GM23248 (cell line): ENCODE measurements at regions not wholly inside any gene's neighbourhood (a gene's known extent, or its start where the extent isn't known, plus 50 kb on each side); places are given as distances from the start of the nearest gene placed in this dataset.
"Not testable (repeated sequence)": the region's sequence is repeated elsewhere in the genome, so short reads cannot be mapped to it uniquely, and the experiment has no call there.

Source experiments
- DNase-seq: peaks from one replicate; pipeline ENCODE4 v3.0.0-alpha.2; 2015
- H2AFZ ChIP-seq: fragments of 200-600 bp; sonication (generic); 2 replicates; pipeline ENCODE4 v1.6.1; 2016; ENCODE audit warnings: antibody characterized with exemption
- H3F3A ChIP-seq: fragments of 200-600 bp; sonication (generic); 2 replicates; pipeline ENCODE4 v1.6.1; 2016; ENCODE audit warnings: mild to moderate bottlenecking, antibody characterized with exemption, mixed run types; ENCODE audit not compliant: insufficient read depth
- H3K27ac ChIP-seq: fragments of 200-600 bp; sonication (generic); 2 replicates; pipeline ENCODE4 v1.5.1; 2016; ENCODE audit warnings: mild to moderate bottlenecking
- H3K27me3 ChIP-seq: fragments of 200-600 bp; sonication (generic); replicated peaks from 2 replicates; pipeline ENCODE4 v1.6.1; 2016; ENCODE audit warnings: mild to moderate bottlenecking; ENCODE audit not compliant: insufficient read depth
- H3K36me3 ChIP-seq: fragments of 200-600 bp; sonication (generic); 2 replicates; pipeline ENCODE4 v1.6.1; 2016; ENCODE audit warnings: low read depth, mild to moderate bottlenecking
- H3K4me1 ChIP-seq: fragments of 200-600 bp; sonication (generic); 2 replicates; pipeline ENCODE4 v1.6.1; 2016; ENCODE audit warnings: mild to moderate bottlenecking; ENCODE audit not compliant: insufficient read depth
- H3K4me2 ChIP-seq: fragments of 200-600 bp; sonication (generic); one replicate; pipeline ENCODE4 v1.6.1; 2016; ENCODE audit warnings: mild to moderate bottlenecking; ENCODE audit not compliant: unreplicated experiment
- H3K4me3 ChIP-seq: fragments of 200-600 bp; sonication (generic); 2 replicates; pipeline ENCODE4 v1.5.1; 2016; ENCODE audit warnings: mild to moderate bottlenecking
- H3K79me2 ChIP-seq: fragments of 200-600 bp; sonication (generic); 2 replicates; pipeline ENCODE4 v1.6.1; 2016; ENCODE audit warnings: mild to moderate bottlenecking; ENCODE audit not compliant: insufficient read depth
- H3K9ac ChIP-seq: fragments of 200-600 bp; sonication (generic); 2 replicates; pipeline ENCODE4 v1.6.1; 2016; ENCODE audit warnings: mild to moderate bottlenecking
- H3K9me2 ChIP-seq: fragments of 200-600 bp; sonication (generic); 2 replicates; pipeline ENCODE4 v1.6.1; 2016; ENCODE audit warnings: mixed run types, mild to moderate bottlenecking, moderate library complexity; ENCODE audit not compliant: insufficient read depth
- H3K9me3 ChIP-seq: fragments of 200-600 bp; sonication (generic); one replicate; pipeline ENCODE4 v1.6.1; 2017; ENCODE audit warnings: low read depth
- H4K20me1 ChIP-seq: fragments of 200-600 bp; sonication (generic); 2 replicates; pipeline ENCODE4 v1.6.0; 2016; ENCODE audit not compliant: insufficient read depth
- WGBS, 2 experiments: methylation state at CpG; one replicate each; pipeline ENCODE4 v1.1.6; 2015 to 2017; ENCODE audit warnings: low lambda C conversion rate in 2 of 2, low coverage in 1 of 2; ENCODE audit errors: missing lambda C conversion rate in 2 of 2; 5-methylcytosine and 5-hydroxymethylcytosine counted together
- in situ Hi-C: fragments of 300-500 bp; cut with MboI; formaldehyde crosslinking; loops from 2 replicates; pipeline ENCODE4 v1.15.0; 2020

- H3K9ac ChIP-seq, H3K9me3 ChIP-seq, H3K4me1 ChIP-seq, H3K27ac ChIP-seq, H4K20me1 ChIP-seq, in situ Hi-C loops, DNase-seq, H3K4me2 ChIP-seq, H3K4me3 ChIP-seq, H3K9me2 ChIP-seq, H3K79me2 ChIP-seq, H2AFZ ChIP-seq, H3F3A ChIP-seq, H3K36me3 ChIP-seq, H3K27me3 ChIP-seq: not testable (repeated sequence)
- no CpG with 5 or more reads among the region's 1 CpG for WGBS, 2 experiments
Observed at GRCh38 chr14:19272235-19272634, 161.9 kb downstream of the POTEG start.

- H4K20me1 ChIP-seq, H3K36me3 ChIP-seq, DNase-seq, H3K4me3 ChIP-seq, H3K9me3 ChIP-seq, H3F3A ChIP-seq, H3K27ac ChIP-seq, H3K27me3 ChIP-seq, H3K9ac ChIP-seq, in situ Hi-C loops, H2AFZ ChIP-seq, H3K4me1 ChIP-seq, H3K9me2 ChIP-seq, H3K4me2 ChIP-seq, H3K79me2 ChIP-seq: not testable (repeated sequence)
- WGBS, 2 experiments = 46 to 49% methylated on average over 3 of the region's 3 CpGs
Observed at GRCh38 chr14:19289669-19290068, 144.5 kb downstream of the POTEG start.

- in situ Hi-C loops = not testable (repeated sequence)
- WGBS, 2 experiments = 20% methylated on average over 1 of the region's 28 CpGs; no CpG with 5 or more reads in 1 of the 2 experiments
Observed at GRCh38 chr14:19300243-19300642, 133.9 kb downstream of the POTEG start.

GRCh38 chr14:19300838-19301237, 133.3 kb downstream of the POTEG start:
- H3F3A ChIP-seq, H3K79me2 ChIP-seq, H3K4me1 ChIP-seq, in situ Hi-C loops, H2AFZ ChIP-seq, H3K9me3 ChIP-seq, H3K9ac ChIP-seq, DNase-seq, H3K4me2 ChIP-seq, H3K9me2 ChIP-seq, H4K20me1 ChIP-seq, H3K36me3 ChIP-seq, H3K4me3 ChIP-seq, H3K27ac ChIP-seq, H3K27me3 ChIP-seq: not testable (repeated sequence)
- WGBS, 2 experiments = no CpG with 5 or more reads among the region's 30 CpGs

More at GRCh38 chr14:19300243-19300642, 133.9 kb downstream of the POTEG start:
- not testable (repeated sequence) for H3K9me3 ChIP-seq, H2AFZ ChIP-seq, H3K9me2 ChIP-seq, H3K36me3 ChIP-seq, H3K4me1 ChIP-seq, H3F3A ChIP-seq, H3K27ac ChIP-seq, H3K79me2 ChIP-seq, H3K4me3 ChIP-seq, H3K27me3 ChIP-seq, DNase-seq, H3K9ac ChIP-seq, H4K20me1 ChIP-seq, H3K4me2 ChIP-seq

GRCh38 chr14:19303844-19304243, 130.3 kb downstream of the POTEG start:
- H3K27ac ChIP-seq, H3K4me1 ChIP-seq, H3K9ac ChIP-seq, H3K4me2 ChIP-seq, H3K9me2 ChIP-seq, H3K9me3 ChIP-seq, H3K27me3 ChIP-seq, H3K36me3 ChIP-seq, in situ Hi-C loops, H4K20me1 ChIP-seq, H3K79me2 ChIP-seq, DNase-seq, H2AFZ ChIP-seq, H3F3A ChIP-seq, H3K4me3 ChIP-seq: not testable (repeated sequence)
- 24 to 42% methylated on average over 2 of the region's 4 CpGs for WGBS, 2 experiments

GRCh38 chr14:19304442-19304841, 129.7 kb downstream of the POTEG start:
- WGBS, 2 experiments = no CpG with 5 or more reads among the region's 1 CpG

GRCh38 chr14:19304918-19305317, 129.2 kb downstream of the POTEG start:
- H3K4me2 ChIP-seq, in situ Hi-C loops, H4K20me1 ChIP-seq, H3K27ac ChIP-seq, H3K9me2 ChIP-seq, H3K9me3 ChIP-seq, H3K27me3 ChIP-seq, DNase-seq, H3K4me1 ChIP-seq, H2AFZ ChIP-seq, H3F3A ChIP-seq, H3K36me3 ChIP-seq, H3K79me2 ChIP-seq, H3K4me3 ChIP-seq, H3K9ac ChIP-seq: not testable (repeated sequence)
- WGBS, 2 experiments = no CpG with 5 or more reads among the region's 2 CpGs

More at GRCh38 chr14:19304442-19304841, 129.7 kb downstream of the POTEG start:
- H3K27ac ChIP-seq, H3K9me2 ChIP-seq, H3F3A ChIP-seq, H3K79me2 ChIP-seq, H3K9me3 ChIP-seq, H3K4me3 ChIP-seq, H4K20me1 ChIP-seq, H3K27me3 ChIP-seq, H3K4me1 ChIP-seq, DNase-seq, H3K36me3 ChIP-seq, H3K4me2 ChIP-seq, H3K9ac ChIP-seq, H2AFZ ChIP-seq, in situ Hi-C loops: not testable (repeated sequence)

GRCh38 chr14:19305776-19306175, 128.4 kb downstream of the POTEG start:
- WGBS, 2 experiments = 17% methylated on average over 1 of the region's 3 CpGs; no CpG with 5 or more reads in 1 of the 2 experiments
- H3K27ac ChIP-seq, in situ Hi-C loops, H3K9me2 ChIP-seq, H3K4me2 ChIP-seq, DNase-seq, H3K36me3 ChIP-seq, H3K9me3 ChIP-seq, H3K27me3 ChIP-seq, H3K4me3 ChIP-seq, H3K4me1 ChIP-seq, H3K9ac ChIP-seq, H3K79me2 ChIP-seq, H3F3A ChIP-seq, H4K20me1 ChIP-seq, H2AFZ ChIP-seq: not testable (repeated sequence)
